H9 (cell line): ENCODE measurements at regions not wholly inside any gene's neighbourhood (a gene's known extent, or its start where the extent isn't known, plus 50 kb on each side); places are given as distances from the start of the nearest gene placed in this dataset.

Source experiments
- DNase-seq: peaks from one replicate; pipeline ENCODE4 v3.0.0-alpha.2; 2017
- H2AFZ ChIP-seq: one replicate; pipeline ENCODE4 v1.6.1; 2013; ENCODE audit warnings: mild to moderate bottlenecking, low read length, control low read depth, moderate library complexity
- H2AK5ac ChIP-seq: 2 replicates; pipeline ENCODE4 v1.6.1; 2013; ENCODE audit warnings: low read length, control low read depth, mixed read lengths; ENCODE audit not compliant: insufficient read length
- H2BK120ac ChIP-seq: one replicate; pipeline ENCODE4 v1.6.1; 2013; ENCODE audit warnings: low read depth, mild to moderate bottlenecking, low read length, control low read depth, inconsistent platforms; ENCODE audit not compliant: poor library complexity, severe bottlenecking
- H2BK12ac ChIP-seq: 2 replicates; pipeline ENCODE4 v1.6.1; 2013; ENCODE audit warnings: low read length, control low read depth, mixed read lengths, low read depth; ENCODE audit not compliant: insufficient read length
- H2BK15ac ChIP-seq: 2 replicates; pipeline ENCODE4 v1.6.1; 2013; ENCODE audit warnings: low read depth, low read length, control low read depth
- H2BK20ac ChIP-seq: one replicate; pipeline ENCODE4 v1.6.1; 2013; ENCODE audit warnings: low read depth, mild to moderate bottlenecking, low read length, control low read depth, inconsistent platforms; ENCODE audit not compliant: poor library complexity, severe bottlenecking
- H2BK5ac ChIP-seq: 2 replicates; pipeline ENCODE4 v1.6.1; 2013; ENCODE audit warnings: low read length, control low read depth, mixed read lengths; ENCODE audit not compliant: insufficient read length
- H3K14ac ChIP-seq: 2 replicates; pipeline ENCODE4 v1.6.1; 2013; ENCODE audit warnings: low read length, control low read depth; ENCODE audit not compliant: insufficient read depth
- H3K18ac ChIP-seq: 2 replicates; pipeline ENCODE4 v1.6.1; 2013; ENCODE audit warnings: low read depth, mild to moderate bottlenecking, mixed read lengths, low read length, control low read depth; ENCODE audit not compliant: insufficient read length
- H3K23ac ChIP-seq: 2 replicates; pipeline ENCODE4 v1.6.1; 2013; ENCODE audit warnings: low read length, control low read depth, mixed read lengths, low read depth; ENCODE audit not compliant: insufficient read length
- H3K23me2 ChIP-seq: 2 replicates; pipeline ENCODE4 v1.6.1; 2013; ENCODE audit warnings: low read depth, mild to moderate bottlenecking, mixed read lengths, low read length, control low read depth; ENCODE audit not compliant: insufficient read length, poor library complexity, severe bottlenecking
- H3K27ac ChIP-seq: 2 replicates; pipeline ENCODE4 v1.5.1; 2013; ENCODE audit warnings: low read length, control low read depth, mixed read lengths, low read depth; ENCODE audit not compliant: insufficient read length
- H3K27me3 ChIP-seq: 2 replicates; pipeline ENCODE4 v1.6.1; 2013; ENCODE audit warnings: low read length, control low read depth, inconsistent platforms; ENCODE audit not compliant: insufficient read depth
- H3K4ac ChIP-seq: 2 replicates; pipeline ENCODE4 v1.6.1; 2013; ENCODE audit warnings: low read depth, mild to moderate bottlenecking, control low read depth, inconsistent platforms, low read length, moderate library complexity
- H3K4me1 ChIP-seq: 2 replicates; pipeline ENCODE4 v1.6.1; 2013; ENCODE audit warnings: low read length, control low read depth, inconsistent platforms; ENCODE audit not compliant: insufficient read depth
- H3K4me2 ChIP-seq: 2 replicates; pipeline ENCODE4 v1.6.1; 2013; ENCODE audit warnings: low read length, control low read depth, mixed read lengths; ENCODE audit not compliant: insufficient read length, insufficient read depth
- H3K56ac ChIP-seq: 2 replicates; pipeline ENCODE4 v1.6.1; 2013; ENCODE audit warnings: low read depth, mild to moderate bottlenecking, mixed read lengths, low read length, control low read depth; ENCODE audit not compliant: insufficient read length
- H3K79me1 ChIP-seq: 2 replicates; pipeline ENCODE4 v1.6.1; 2013; ENCODE audit warnings: low read depth, mild to moderate bottlenecking, moderate library complexity, low read length, control low read depth, inconsistent platforms; ENCODE audit not compliant: insufficient read depth, poor library complexity, severe bottlenecking
- H3K79me2 ChIP-seq: 2 replicates; pipeline ENCODE4 v1.6.1; 2013; ENCODE audit warnings: low read length, control low read depth, inconsistent platforms; ENCODE audit not compliant: insufficient read depth
- H3K9ac ChIP-seq: 2 replicates; pipeline ENCODE4 v1.6.1; 2013; ENCODE audit warnings: low read length, control low read depth, mixed read lengths; ENCODE audit not compliant: insufficient read length; ENCODE audit errors: extremely low read depth
- H3K9me3 ChIP-seq: one replicate; pipeline ENCODE4 v1.6.1; 2013; ENCODE audit warnings: low read depth, low read length, inconsistent platforms; ENCODE audit not compliant: control insufficient read depth
- H3T11ph ChIP-seq: one replicate; pipeline ENCODE4 v1.6.1; 2013; ENCODE audit warnings: mild to moderate bottlenecking, low read length, control low read depth, inconsistent platforms
- H4K20me1 ChIP-seq: one replicate; pipeline ENCODE4 v1.6.1; 2013; ENCODE audit not compliant: control insufficient read depth, insufficient read length, insufficient read depth
- H4K5ac ChIP-seq: 2 replicates; pipeline ENCODE4 v1.6.1; 2013; ENCODE audit warnings: low read depth, mild to moderate bottlenecking, mixed read lengths, low read length, control low read depth; ENCODE audit not compliant: insufficient read length
- H4K8ac ChIP-seq: replicated peaks from 2 replicates; pipeline ENCODE4 v1.6.1; 2013; ENCODE audit warnings: low read length, control low read depth, mixed read lengths, low read depth; ENCODE audit not compliant: insufficient read length
- H4K91ac ChIP-seq: 2 replicates; pipeline ENCODE4 v1.6.1; 2013; ENCODE audit warnings: low read depth, mild to moderate bottlenecking, moderate library complexity, mixed read lengths, low read length, control low read depth; ENCODE audit not compliant: insufficient read length
- H3K27ac Mint-ChIP-seq, 3 experiments: 2 replicates in 2 of 3; 3 replicates in 1 of 3; pipeline ENCODE4 v1.8.0; 2020 to 2021; ENCODE audit warnings: mixed read lengths in 3 of 3, mild to moderate bottlenecking in 1 of 3, moderate library complexity in 1 of 3
- H3K27me3 Mint-ChIP-seq: 2 replicates; pipeline ENCODE4 v1.8.0; 2021; ENCODE audit warnings: low read depth, mild to moderate bottlenecking, moderate library complexity, mixed read lengths
- H3K36me3 Mint-ChIP-seq, 3 experiments: 2 replicates in 2 of 3; 3 replicates in 1 of 3; pipeline ENCODE4 v1.8.0; 2020 to 2021; ENCODE audit warnings: low read depth in 3 of 3, mixed read lengths in 3 of 3; ENCODE audit not compliant: insufficient read depth in 1 of 3
- H3K4me1 Mint-ChIP-seq, 2 experiments: 2 replicates each; pipeline ENCODE4 v1.8.0; 2020; ENCODE audit warnings: mixed read lengths in 2 of 2
- H3K4me3 Mint-ChIP-seq, 2 experiments: 2 replicates in 1 of 2; 3 replicates in 1 of 2; pipeline ENCODE4 v1.8.0; 2020 to 2021; ENCODE audit warnings: mild to moderate bottlenecking in 2 of 2, mixed read lengths in 2 of 2, moderate library complexity in 1 of 2
- H3K9me3 Mint-ChIP-seq, 2 experiments: 2 replicates in 1 of 2; 3 replicates in 1 of 2; pipeline ENCODE4 v1.8.0; 2020; ENCODE audit warnings: mild to moderate bottlenecking in 2 of 2, mixed read lengths in 2 of 2, moderate library complexity in 1 of 2
- WGBS: extraction: QIAGEN DNeasy Blood & Tissue Kit; methylation state at CpG from one replicate; pipeline ENCODE4 v1.1.7; 2013; ENCODE audit warnings: missing lambda C conversion rate, low lambda C conversion rate, mixed read lengths; ENCODE audit not compliant: insufficient read length; ENCODE audit errors: extremely low coverage; 5-methylcytosine and 5-hydroxymethylcytosine counted together
- TF ChIP-seq, protein P1 (sequence below): fragments of 200-600 bp; sonication (generic); conservative IDR thresholded peaks from 3 replicates; pipeline ENCODE4 v1.8.0; 2021; ENCODE audit warnings: antibody characterized with exemption, mild to moderate bottlenecking

DNA sequence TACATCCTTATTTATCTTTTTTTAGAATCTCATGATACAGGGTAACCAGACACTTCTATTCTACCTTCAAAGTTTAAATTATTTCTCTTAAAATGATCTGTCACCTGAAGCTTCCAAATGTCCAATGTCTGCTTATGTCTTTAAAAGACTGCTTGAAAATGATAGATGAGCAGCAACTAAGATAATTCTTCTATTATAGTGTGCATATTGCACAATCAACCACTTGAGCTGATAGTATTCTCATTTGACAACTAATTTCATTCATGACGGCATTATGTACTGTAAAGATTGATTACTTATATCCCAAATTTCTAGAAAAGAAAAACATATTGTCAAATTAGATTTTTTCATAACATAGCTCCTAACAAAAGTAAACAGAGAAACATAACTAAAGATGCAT lies 1478.2 kb upstream of the MIR17HG start:
- H2BK12ac ChIP-seq = no peak overlapping the region
- DNase-seq = no peak
- no peak overlapping the region for H3K14ac ChIP-seq
- H2BK120ac ChIP-seq = no peak overlapping the region
- Mint-ChIP-seq H3K4me1 (no peaks in the 10 kb centered on the region), H3K27ac (no peak overlapping the region), H3K36me3 (no peaks in the 10 kb centered on the region; a peak in 1 of 7 replicates), H3K4me3 (no peak overlapping the region), H3K27me3 (no peaks in the 10 kb centered on the region), H3K9me3 (peaks cover 0 to 2% of the 10 kb centered on the region in 2 experiments; a peak in 1 of 5 replicates)
- no peaks in the 10 kb centered on the region for H3K27me3 ChIP-seq
- H3K27ac ChIP-seq = no peak overlapping the region
- H3K18ac ChIP-seq = no peak overlapping the region
- no peak overlapping the region for H2BK5ac ChIP-seq
- TF ChIP-seq, protein P1, sequence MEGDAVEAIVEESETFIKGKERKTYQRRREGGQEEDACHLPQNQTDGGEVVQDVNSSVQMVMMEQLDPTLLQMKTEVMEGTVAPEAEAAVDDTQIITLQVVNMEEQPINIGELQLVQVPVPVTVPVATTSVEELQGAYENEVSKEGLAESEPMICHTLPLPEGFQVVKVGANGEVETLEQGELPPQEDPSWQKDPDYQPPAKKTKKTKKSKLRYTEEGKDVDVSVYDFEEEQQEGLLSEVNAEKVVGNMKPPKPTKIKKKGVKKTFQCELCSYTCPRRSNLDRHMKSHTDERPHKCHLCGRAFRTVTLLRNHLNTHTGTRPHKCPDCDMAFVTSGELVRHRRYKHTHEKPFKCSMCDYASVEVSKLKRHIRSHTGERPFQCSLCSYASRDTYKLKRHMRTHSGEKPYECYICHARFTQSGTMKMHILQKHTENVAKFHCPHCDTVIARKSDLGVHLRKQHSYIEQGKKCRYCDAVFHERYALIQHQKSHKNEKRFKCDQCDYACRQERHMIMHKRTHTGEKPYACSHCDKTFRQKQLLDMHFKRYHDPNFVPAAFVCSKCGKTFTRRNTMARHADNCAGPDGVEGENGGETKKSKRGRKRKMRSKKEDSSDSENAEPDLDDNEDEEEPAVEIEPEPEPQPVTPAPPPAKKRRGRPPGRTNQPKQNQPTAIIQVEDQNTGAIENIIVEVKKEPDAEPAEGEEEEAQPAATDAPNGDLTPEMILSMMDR = no peak
- no peak overlapping the region for H3K23ac ChIP-seq
- H3K79me1 ChIP-seq = no peaks in the 10 kb centered on the region
- no peak overlapping the region for H3K4ac ChIP-seq
- no peak overlapping the region for H3K9ac ChIP-seq
- no peak overlapping the region for H2BK15ac ChIP-seq
- H2AK5ac ChIP-seq = no peak overlapping the region
- H3K9me3 ChIP-seq = no peaks in the 10 kb centered on the region
- WGBS = no CpG with 5 or more reads among the region's 1 CpG
- no peak overlapping the region for H2BK20ac ChIP-seq
- no peak overlapping the region for H4K5ac ChIP-seq
- H4K91ac ChIP-seq = no peak overlapping the region
- no peak overlapping the region for H3K56ac ChIP-seq
- H3K23me2 ChIP-seq = no peaks in the 10 kb centered on the region
- no peak overlapping the region for H4K8ac ChIP-seq
- no peaks in the 10 kb centered on the region for H3K4me1 ChIP-seq
- H3T11ph ChIP-seq = no peak overlapping the region
- H2AFZ ChIP-seq = no peak overlapping the region
- no peak overlapping the region for H3K4me2 ChIP-seq
- no peaks in the 10 kb centered on the region for H3K79me2 ChIP-seq
- no peaks in the 10 kb centered on the region for H4K20me1 ChIP-seq
